Effector CD4-positive, alpha-beta T cell (primary cell): ENCODE measurements at regions not wholly inside any gene's neighbourhood (a gene's known extent, or its start where the extent isn't known, plus 50 kb on each side); places are given as distances from the start of the nearest gene placed in this dataset.
"Not testable (repeated sequence)": the region's sequence is repeated elsewhere in the genome, so short reads cannot be mapped to it uniquely, and the experiment has no call there.

ENCODE experiments used
- DNase-seq: peaks from one replicate; pipeline ENCODE4 v3.0.0-alpha.2; 2020

- no peak for DNase-seq
Measured at GRCh38 chr13:76829572-76830327, 56.5 kb downstream of the KCTD12 start.

- no peak for DNase-seq
Measured at GRCh38 chr13:76828316-76828741, 57.9 kb downstream of the KCTD12 start.

- no peak for DNase-seq
Measured at GRCh38 chr13:76826527-76826926, 59.7 kb downstream of the KCTD12 start.

- no peak for DNase-seq
Measured at GRCh38 chr13:76825430-76825829, 60.8 kb downstream of the KCTD12 start.

- DNase-seq: no peak
Measured at GRCh38 chr13:76823969-76824368, 62.2 kb downstream of the KCTD12 start.

GRCh38 chr13:76822698-76823267 is 63.4 kb downstream of the KCTD12 start:
- DNase-seq: no peak

GRCh38 chr13:76821222-76821621 is 65.0 kb downstream of the KCTD12 start:
- not testable (repeated sequence) for DNase-seq

- no peak for DNase-seq
Measured at GRCh38 chr13:76820759-76821158, 65.4 kb downstream of the KCTD12 start.

GRCh38 chr13:76816394-76816793 is 69.8 kb downstream of the KCTD12 start:
- DNase-seq: no peak

- DNase-seq: no peak
Measured at GRCh38 chr13:76815344-76815743, 70.9 kb downstream of the KCTD12 start.

- DNase-seq: no peak
Measured at GRCh38 chr13:76813891-76814290, 72.3 kb downstream of the KCTD12 start.

- no peak for DNase-seq
Measured at GRCh38 chr13:76813000-76813691, 73.1 kb downstream of the KCTD12 start.

GRCh38 chr13:76812206-76812897 is 73.9 kb downstream of the KCTD12 start:
- DNase-seq: no peak

- no peak for DNase-seq
Measured at GRCh38 chr13:76809389-76809788, 76.8 kb downstream of the KCTD12 start.

GRCh38 chr13:76808927-76809326 is 77.3 kb downstream of the KCTD12 start:
- no peak for DNase-seq

- no peak for DNase-seq
Measured at GRCh38 chr13:76804801-76805200, 81.4 kb downstream of the KCTD12 start.

GRCh38 chr13:76803831-76804230 is 82.4 kb downstream of the KCTD12 start:
- DNase-seq: no peak

- no peak for DNase-seq
Measured at GRCh38 chr13:76800943-76801342, 85.3 kb downstream of the KCTD12 start.

GRCh38 chr13:76799696-76800095 is 86.5 kb downstream of the KCTD12 start:
- DNase-seq: no peak

GRCh38 chr13:76798037-76798436 is 88.2 kb downstream of the KCTD12 start:
- DNase-seq: no peak

GRCh38 chr13:76797361-76797760 is 88.8 kb downstream of the KCTD12 start:
- DNase-seq: no peak

GRCh38 chr13:76796851-76797250 is 89.4 kb downstream of the KCTD12 start:
- no peak for DNase-seq
